C4-2B (cell line): ENCODE measurements at regions not wholly inside any gene's neighbourhood (a gene's known extent, or its start where the extent isn't known, plus 50 kb on each side); places are given as distances from the start of the nearest gene placed in this dataset.

Experiments
- ZFX ChIP-seq: fragments of 450-650 bp; IDR thresholded peaks from 2 replicates; pipeline ENCODE4 v1.6.1; 2017
- TF ChIP-seq, protein P1 (sequence below): fragments of 450-650 bp; conservative IDR thresholded peaks from 2 replicates; pipeline ENCODE4 v1.5.1; 2017; ENCODE audit warnings: mild to moderate bottlenecking

DNA sequence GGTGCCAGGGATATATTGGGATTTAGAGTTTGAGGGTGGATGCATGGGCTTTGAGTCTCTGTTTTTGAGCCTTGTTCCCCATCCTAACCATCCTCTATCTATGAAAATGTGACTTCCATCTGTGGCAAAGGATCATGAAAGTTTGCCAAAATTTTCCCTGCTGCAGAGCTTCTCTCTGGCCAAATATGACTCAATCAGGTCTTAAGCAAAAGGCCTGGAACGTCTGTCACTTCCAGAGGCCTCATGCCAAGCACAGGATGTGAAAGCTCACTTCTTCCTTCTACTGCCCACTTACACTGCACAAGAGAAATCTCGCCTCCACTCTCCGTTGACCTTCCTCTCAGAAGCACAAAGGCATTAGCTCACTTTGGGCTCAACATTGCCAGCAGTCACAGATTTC is 696.9 kb upstream of the NRP1 start:
- TF ChIP-seq, protein P1, sequence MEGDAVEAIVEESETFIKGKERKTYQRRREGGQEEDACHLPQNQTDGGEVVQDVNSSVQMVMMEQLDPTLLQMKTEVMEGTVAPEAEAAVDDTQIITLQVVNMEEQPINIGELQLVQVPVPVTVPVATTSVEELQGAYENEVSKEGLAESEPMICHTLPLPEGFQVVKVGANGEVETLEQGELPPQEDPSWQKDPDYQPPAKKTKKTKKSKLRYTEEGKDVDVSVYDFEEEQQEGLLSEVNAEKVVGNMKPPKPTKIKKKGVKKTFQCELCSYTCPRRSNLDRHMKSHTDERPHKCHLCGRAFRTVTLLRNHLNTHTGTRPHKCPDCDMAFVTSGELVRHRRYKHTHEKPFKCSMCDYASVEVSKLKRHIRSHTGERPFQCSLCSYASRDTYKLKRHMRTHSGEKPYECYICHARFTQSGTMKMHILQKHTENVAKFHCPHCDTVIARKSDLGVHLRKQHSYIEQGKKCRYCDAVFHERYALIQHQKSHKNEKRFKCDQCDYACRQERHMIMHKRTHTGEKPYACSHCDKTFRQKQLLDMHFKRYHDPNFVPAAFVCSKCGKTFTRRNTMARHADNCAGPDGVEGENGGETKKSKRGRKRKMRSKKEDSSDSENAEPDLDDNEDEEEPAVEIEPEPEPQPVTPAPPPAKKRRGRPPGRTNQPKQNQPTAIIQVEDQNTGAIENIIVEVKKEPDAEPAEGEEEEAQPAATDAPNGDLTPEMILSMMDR = no peak
- no peak for TF ChIP-seq ZFX
